Fibroblast of skin of scalp (primary cell): ENCODE measurements at regions not wholly inside any gene's neighbourhood (a gene's known extent, or its start where the extent isn't known, plus 50 kb on each side); places are given as distances from the start of the nearest gene placed in this dataset.
"Not testable (repeated sequence)": the region's sequence is repeated elsewhere in the genome, so short reads cannot be mapped to it uniquely, and the experiment has no call there.

ENCODE experiments used
- DNase-seq: peaks from one replicate; pipeline ENCODE4 v3.0.0-alpha.2; 2013

DNA sequence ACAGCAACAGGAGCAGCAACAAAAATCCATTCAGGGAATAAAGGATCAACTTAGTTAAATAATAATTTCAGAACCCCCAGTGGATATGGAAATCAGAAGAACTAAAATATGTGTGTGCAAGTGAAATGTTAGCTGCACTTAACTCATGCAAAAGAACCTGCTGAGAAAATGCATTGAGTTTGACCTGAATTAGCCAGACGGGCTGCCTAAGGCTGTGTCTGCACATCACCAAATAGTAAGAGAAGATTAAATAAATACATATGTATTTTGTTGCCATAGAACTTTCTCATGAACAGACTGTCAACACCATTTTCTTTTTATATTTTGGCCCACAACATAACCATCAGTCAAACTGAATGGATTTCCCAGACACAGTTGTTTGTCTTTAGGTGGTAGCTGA lies 262.0 kb upstream of the PIK3C3 start:
- DNase-seq = no peak

DNA sequence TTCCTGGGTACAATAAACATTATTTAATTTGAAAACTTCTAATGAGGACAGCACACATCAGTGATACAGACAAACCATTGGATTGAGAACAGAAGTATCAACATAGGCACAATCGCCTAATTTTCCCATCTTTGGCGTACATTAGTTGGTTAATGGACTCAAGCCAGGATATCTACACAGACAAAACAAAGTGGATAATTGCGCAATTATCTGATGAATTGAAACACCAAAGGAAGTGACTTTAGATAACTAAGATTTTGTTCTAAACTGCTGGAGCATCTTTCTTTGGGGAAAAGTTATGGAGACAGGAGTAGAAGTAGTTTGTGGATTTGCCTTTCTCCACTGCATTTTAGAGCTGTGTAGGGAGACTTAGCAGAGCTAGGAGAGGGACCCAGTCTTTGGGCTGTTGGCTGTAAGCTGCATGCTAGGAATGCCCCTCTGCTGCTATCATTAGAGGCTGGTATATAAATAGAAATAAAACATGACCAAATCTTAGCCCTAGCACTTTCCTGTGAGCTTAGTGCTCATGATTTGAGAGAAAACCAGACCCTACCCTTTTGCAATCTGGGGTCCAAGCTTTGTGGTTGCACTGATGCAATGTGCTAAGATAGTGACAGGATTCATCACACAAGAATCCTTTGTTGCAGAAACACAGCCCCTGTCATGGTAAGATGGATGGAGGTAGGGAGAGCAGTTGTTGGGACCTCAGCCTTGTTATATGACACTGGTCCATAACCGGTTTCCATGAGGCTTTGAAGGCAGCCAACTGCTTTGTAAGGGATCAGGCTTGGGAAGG lies 264.5 kb upstream of the PIK3C3 start:
- DNase-seq = no peak

GRCh38 chr18:41687138-41687537 lies 267.9 kb upstream of the PIK3C3 start:
- no peak for DNase-seq

- DNase-seq = no peak
These were observed 273.7 kb upstream of the PIK3C3 start for GRCh38 chr18:41681138-41681880.

GRCh38 chr18:41674506-41674905 lies 280.5 kb upstream of the PIK3C3 start:
- no peak for DNase-seq

GRCh38 chr18:41666231-41666630 lies 288.8 kb upstream of the PIK3C3 start:
- DNase-seq = no peak

- no peak for DNase-seq
These were observed 289.8 kb upstream of the PIK3C3 start for GRCh38 chr18:41665210-41665609.

GRCh38 chr18:41660654-41661053 lies 294.4 kb upstream of the PIK3C3 start:
- no peak for DNase-seq

GRCh38 chr18:41659438-41660130 lies 295.4 kb upstream of the PIK3C3 start:
- DNase-seq = no peak

GRCh38 chr18:41657189-41657588 lies 297.8 kb upstream of the PIK3C3 start:
- DNase-seq = no peak

- no peak for DNase-seq
These were observed 300.0 kb upstream of the PIK3C3 start for GRCh38 chr18:41655074-41655473.

DNA sequence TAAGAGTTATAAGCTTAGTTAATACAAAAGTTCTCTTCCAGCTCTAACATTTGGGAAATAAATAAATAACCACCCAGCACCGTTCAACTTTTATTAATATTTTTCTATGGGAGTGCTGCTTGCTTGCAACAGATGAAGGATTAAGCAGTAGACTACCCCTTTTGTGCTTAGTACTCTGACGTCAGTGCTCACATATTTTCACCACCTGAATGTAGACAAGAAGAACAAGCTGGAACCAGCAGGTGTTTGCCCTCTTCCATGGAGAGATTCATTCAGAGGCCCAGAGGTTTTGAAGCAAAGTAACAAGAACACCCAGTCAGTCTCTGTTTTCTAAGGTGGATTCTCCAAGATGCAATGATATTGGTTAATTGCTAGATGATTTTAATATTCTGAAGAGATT lies 307.1 kb upstream of the PIK3C3 start:
- DNase-seq = no peak

- no peak for DNase-seq
These were observed 308.0 kb upstream of the PIK3C3 start for GRCh38 chr18:41646915-41647620.

DNA sequence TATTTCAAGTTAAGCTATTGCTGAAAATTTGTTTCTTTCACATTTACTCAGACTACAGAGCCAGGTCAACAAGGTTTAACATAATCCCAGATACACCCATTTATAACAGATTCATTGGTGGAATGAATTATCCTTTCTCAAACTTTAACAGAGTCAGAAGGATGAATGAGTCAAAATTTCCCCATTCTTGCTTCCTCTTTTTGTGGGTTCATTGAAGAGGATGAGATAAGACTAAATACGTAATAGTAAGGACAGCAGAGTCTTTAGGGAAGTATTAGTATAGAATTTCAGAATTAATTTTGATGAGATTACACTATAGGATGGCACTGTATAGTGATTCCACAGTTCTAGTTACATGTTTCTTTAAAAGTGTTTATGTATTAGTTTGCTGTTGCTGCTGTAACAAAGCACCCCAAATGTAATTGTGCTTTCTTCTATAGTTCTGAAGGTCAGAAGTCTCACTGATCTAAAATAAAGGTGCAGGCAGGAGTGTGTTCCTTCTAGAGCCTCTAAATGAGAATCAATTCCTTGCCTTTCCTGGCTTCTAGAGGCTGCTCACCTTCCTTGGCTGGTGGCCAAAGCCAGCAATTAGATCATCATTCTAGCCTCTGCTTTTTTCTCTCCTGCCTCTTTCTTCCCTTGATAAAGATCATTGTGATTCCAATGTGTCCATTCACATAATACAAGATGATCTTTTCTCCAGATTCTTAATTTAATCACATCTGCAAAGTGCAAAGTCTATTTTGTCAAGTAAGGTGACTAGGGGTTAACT lies 309.3 kb upstream of the PIK3C3 start:
- DNase-seq = no peak

- no peak for DNase-seq
These were observed 310.6 kb upstream of the PIK3C3 start for GRCh38 chr18:41644466-41644865.

GRCh38 chr18:41643427-41643826 lies 311.6 kb upstream of the PIK3C3 start:
- DNase-seq = no peak

DNA sequence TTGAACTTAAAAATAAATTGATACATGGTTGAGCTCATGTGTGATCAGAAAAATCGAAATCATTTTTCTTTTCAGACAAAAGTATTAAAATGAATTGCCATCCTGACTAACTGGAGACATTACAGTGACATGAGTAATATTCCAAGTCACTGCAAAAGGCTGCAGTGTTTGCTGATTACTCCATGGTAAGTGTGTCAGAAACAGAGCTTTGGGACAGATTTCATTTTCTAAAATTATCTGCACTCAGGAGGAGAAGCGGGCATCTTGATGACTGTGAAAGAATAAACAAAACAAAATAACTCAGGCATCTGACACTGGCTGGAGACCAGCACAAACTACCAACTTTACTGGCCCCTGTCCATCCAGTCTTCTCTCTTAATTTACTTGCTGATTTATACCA lies 312.3 kb upstream of the PIK3C3 start:
- DNase-seq = no peak

DNA sequence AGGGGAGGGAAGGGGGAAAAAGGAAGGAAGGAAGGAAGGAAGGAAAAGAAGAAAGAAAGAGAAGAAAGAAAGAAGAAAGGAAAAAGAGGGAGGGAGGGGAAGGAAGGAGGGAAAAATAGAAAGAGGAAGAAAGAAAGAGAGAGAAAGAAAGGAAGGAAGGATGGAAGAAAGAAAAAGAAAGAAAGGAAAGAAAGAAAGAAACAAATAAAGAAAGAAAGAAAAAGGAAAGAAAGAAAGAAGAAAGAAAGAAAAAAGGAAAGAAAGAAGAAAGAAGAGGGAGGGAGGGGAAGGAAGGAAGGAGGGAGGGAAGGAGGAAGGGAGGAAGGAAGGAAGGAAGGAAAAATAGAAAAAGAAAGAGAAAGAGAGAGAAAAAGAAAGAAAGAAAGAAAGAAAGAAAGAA lies 315.8 kb upstream of the PIK3C3 start:
- DNase-seq = no peak

DNA sequence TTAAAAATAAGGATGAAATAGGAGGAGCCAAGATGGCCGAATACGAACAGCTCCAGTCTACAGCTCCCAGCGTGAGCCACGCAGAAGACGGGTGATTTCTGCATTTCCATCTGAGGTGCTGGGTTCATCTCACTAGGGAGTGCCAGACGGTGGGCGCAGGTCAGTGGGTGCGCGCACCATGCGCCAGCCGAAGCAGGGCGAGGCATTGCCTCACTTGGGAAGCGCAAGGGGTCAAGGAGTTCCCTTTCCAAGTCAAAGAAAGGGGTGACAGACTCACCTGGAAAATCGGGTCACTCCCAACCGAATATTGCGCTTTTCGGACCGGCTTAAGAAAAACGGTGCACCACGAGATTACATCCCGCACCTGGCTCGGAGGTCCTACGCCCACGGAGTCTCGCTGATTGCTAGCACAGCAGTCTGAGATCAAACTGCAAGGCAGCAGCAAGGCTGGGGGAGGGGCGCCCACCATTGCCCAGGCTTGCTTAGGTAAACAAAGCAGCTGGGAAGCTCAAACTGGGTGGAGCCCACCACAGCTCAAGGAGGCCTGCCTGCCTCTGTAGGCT lies 323.2 kb upstream of the PIK3C3 start:
- not testable (repeated sequence) for DNase-seq

- no peak for DNase-seq
These were observed 324.7 kb upstream of the PIK3C3 start for GRCh38 chr18:41630232-41630886.

DNA sequence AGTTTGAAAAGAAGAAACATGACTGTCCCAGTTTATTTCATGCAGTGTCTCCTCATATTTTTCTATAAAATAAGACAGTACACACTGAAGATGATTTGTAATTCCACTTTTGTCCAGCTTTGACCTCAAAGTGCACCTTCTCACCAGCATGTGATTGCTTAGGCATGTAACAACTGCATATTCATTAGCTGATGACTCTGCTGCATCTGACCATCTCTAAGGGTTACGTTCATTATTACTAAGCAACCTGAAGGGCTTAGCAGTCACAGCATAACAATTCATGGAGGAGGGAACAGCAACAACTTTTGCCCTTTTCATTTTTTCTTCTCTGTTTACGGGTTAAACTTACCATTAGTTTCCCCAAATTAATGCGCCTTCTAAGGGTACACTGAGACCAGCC lies 330.6 kb upstream of the PIK3C3 start:
- no peak for DNase-seq
